ENCODE measurements at regions not wholly inside any gene's neighbourhood (a gene's known extent, or its start where the extent isn't known, plus 50 kb on each side); places are given as distances from the start of the nearest gene placed in this dataset.

DNA sequence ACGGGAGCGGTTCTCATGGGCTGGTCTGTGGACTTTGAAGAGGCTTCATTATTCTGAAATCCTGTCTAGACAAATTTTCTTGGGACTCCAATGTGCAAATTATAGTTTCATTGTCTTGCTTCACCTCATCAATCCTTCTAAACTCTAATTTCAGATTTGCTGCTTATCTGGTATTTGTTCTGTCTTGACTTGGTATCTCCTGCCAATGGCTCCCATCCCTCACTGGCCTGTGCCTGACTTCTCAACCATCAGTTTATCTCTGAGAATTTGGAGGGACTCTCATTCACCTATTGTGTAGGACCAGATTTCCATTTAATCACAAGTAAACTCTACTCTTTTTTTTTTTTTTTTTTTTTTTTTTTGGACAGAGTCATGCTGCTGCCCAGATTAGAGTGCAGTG, 960.2 kb upstream of the NR2F2 start:
- TF ChIP-seq POLR2A (IDR thresholded peaks at IDR 0.05) = no peak
- TF ChIP-seq, protein P1, sequence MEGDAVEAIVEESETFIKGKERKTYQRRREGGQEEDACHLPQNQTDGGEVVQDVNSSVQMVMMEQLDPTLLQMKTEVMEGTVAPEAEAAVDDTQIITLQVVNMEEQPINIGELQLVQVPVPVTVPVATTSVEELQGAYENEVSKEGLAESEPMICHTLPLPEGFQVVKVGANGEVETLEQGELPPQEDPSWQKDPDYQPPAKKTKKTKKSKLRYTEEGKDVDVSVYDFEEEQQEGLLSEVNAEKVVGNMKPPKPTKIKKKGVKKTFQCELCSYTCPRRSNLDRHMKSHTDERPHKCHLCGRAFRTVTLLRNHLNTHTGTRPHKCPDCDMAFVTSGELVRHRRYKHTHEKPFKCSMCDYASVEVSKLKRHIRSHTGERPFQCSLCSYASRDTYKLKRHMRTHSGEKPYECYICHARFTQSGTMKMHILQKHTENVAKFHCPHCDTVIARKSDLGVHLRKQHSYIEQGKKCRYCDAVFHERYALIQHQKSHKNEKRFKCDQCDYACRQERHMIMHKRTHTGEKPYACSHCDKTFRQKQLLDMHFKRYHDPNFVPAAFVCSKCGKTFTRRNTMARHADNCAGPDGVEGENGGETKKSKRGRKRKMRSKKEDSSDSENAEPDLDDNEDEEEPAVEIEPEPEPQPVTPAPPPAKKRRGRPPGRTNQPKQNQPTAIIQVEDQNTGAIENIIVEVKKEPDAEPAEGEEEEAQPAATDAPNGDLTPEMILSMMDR (IDR thresholded peaks at IDR 0.05) = no peak
